Activated CD8-positive, alpha-beta memory T cell treated with anti-CD3 and anti-CD28 coated beads, Interleukin-2, amount 50 U/mL, for 4 hours (primary cell): ENCODE measurements at regions not wholly inside any gene's neighbourhood (a gene's known extent, or its start where the extent isn't known, plus 50 kb on each side); places are given as distances from the start of the nearest gene placed in this dataset.
"Not testable (repeated sequence)": the region's sequence is repeated elsewhere in the genome, so short reads cannot be mapped to it uniquely, and the experiment has no call there.

ENCODE experiments used
- DNase-seq: peaks from one replicate; pipeline ENCODE4 v3.0.0-alpha.2; 2020

- DNase-seq, result no peak
Observed at GRCh38 chr6:15897063-15897876, 231.6 kb upstream of the MYLIP start.

DNA sequence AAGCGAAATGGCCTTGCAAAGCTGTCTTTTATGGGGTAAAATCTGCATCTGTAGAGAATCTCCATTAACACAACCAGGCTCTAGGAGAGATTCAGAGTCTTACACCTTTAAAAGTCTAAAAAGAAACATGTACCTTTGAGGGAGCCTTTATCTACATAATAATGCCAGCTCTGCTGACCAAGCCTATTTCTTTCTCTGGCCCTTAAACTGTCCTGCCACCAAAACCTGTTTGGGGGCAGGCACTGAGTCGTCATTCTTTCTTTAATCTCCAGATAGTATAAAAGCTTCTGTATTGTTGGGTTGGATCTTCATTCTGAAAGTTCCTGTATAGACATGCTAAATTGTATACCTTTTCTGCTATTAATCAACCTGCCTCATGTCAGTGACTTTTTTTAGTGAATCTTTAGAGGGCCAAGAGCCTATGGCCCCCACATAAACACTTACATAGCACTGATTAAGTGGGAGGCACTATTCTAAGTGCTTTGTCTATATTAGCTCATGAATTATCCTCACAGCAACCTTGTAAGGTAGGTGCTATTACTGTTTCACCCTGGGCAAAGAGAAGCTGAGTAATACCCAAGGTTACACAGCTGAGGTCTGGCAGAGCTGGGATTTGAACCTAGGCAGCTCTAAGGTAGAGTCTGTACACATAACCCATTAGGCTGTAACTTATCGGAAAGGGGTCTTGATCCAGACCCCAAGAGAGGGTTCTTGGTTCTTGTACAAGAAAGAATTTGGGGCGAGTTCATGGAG is 232.3 kb upstream of the DTNBP1 start:
- DNase-seq, result no peak

- no peak for DNase-seq
Observed at GRCh38 chr6:15893556-15894253, 230.9 kb upstream of the DTNBP1 start.

DNA sequence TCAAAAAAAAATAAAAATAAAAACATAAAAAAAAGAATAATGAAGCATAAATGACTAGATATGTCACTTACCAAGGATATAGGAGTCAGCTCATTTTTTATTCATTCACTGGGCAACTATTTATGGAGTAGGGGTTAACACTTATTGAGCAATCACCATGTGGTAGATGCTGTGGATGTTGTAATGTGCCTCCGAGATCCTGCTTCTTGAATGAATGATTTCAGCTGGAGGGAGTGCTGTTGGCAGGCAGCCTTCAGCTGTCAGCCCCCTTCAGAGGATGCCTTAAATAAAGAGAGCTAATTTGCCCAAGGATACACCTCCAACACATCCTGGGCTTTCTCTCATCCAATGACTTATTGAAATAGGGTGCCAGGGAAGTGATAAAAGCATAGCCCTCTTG is 229.5 kb upstream of the DTNBP1 start:
- DNase-seq, result no peak

GRCh38 chr6:15888798-15889772 is 226.3 kb upstream of the DTNBP1 start:
- no peak for DNase-seq

DNA sequence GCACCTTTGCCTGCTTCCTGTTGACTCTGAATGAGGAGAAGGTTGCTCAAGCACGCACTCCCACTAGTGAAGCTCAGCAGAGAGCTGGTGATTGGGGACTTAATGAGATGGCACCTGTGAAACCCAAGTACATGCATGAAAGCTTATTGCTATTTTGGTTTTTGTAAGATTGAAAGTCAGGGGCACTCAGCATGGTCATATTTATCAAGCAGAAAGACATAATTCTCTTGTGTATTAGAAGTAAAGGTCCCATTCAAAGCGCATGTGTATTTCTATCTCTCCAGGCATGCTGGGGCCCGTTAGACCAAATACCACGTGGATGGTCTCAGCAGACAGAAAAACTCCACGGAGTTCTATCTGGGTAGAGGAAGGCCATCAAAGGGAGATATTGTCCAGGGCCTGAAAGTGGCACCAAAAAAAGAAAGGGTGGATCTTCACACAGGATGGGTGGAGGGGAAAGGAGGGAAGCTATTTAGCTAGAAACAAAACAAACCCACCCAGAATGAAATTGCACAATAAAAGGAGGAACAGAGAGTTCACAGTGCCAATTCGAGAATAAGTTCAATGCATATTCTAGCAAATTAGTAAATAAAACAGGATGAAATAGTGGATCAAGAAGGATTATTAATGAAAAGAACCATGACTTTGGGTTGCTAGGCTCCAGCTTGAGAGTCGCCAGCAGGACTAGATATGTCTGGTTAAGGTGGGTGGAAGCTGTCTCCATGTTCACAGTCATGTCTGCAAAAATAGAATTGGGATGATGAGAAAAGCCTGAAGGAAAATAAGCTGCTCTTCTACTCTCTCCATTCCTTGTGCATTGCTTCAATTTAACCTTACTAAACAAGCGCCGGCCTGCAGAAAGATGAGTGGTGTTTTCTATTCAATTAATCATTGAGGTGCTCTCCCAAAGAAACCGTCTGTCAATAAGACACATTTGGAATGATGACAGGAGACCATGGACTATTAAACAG is 224.9 kb upstream of the DTNBP1 start:
- no peak for DNase-seq

DNA sequence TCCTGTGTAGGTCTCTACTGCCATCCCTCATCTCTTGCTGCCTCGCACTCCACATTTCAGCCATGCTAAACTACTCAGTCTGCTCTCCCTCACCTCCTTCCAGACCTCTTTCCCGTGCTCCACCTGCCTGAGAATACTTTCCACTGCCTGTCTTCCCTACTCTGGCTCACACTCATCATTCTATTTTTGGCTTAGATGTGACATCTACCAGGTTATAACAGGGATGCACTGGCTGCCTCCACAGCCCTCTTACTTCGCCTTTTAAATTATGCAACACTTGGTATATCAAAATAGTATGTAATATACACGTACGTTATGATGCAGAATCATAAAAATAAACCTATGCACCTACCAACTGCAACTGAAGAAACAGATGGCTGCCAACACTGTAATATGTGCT is 222.8 kb upstream of the DTNBP1 start:
- no peak for DNase-seq

GRCh38 chr6:15883593-15883992 is 220.8 kb upstream of the DTNBP1 start:
- not testable (repeated sequence) for DNase-seq

DNA sequence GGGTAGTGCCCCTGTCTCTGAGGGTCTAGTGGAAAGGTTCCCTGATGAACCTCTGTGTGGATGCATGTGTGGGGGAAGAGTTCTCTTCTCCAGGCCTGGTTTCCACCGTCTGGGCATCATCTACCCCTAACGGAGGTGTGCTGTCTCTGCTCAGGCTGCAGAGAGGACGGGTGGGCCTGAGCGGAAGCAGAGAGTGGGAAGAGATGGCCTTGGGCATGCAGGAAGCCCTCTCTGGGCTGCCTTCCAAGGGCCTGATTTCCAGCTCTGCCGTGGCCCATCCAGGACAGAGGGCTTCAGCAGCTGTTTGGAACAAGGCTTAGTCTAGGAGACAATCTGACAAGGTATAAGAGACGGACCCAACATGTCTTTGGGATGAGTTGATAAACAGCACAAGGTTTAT is 220.1 kb upstream of the DTNBP1 start:
- no peak for DNase-seq

DNA sequence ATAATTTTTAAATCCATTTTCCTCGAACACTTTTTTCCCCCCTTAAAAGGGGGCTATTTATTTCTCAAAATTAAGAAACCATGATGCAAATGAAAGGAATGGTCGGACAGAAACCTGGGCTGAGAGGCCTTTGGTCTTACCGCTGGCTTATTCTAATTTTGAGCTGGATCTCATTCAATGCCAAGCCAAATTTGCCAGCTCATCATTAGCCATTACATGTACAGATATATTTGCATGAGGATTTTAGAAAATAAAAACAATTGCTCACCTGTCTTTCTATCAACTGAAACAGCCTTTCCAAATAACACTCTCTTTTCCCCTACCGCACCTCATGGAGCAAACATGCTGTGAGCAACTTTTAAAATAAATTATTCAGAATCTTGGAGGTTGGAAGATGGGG is 219.5 kb upstream of the DTNBP1 start:
- DNase-seq, result no peak

- DNase-seq, result no peak
Observed at GRCh38 chr6:15881150-15881549, 218.3 kb upstream of the DTNBP1 start.

- DNase-seq, result no peak
Observed at GRCh38 chr6:15880262-15880973, 217.6 kb upstream of the DTNBP1 start.

DNA sequence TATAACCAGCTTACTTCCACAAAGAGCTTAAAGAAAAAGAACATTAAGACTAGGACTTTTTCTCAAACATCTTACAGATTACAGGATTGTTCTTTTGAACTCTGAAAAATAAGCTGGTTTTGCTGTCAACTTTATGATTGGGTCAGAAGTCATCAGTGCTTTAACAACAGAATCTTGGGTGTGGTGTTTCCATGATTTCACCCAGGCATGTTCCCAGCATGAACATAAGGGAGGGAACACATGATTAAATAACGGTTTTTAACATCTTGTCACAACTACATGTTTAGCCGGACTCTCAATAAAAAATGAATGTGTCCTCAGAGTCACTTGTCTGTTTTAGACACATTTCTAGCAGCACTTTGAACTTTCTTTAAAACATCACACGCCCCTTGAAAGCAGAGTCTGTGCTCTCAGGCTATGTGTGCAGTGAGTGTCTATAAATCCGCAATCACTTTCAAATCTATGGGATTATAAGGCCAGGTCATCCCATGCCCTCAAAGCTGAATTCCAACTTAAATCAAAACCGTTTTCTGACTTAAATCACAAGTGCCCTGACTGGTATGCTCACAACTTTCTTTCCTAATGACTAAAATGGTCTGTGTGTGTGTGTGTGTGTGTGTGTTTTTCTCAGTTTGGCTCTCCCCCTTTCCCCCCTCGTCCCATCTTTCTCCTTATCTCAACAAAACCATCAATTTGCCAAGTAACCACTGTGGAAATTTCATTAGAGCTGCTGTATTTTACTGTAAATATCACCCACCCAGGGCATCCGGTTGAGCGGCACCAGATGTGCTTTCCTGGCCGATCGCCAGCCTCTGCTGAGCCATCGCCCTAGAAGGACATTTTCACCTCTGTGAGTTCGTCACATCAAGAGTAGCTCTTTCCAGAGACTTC is 216.8 kb upstream of the DTNBP1 start:
- DNase-seq, result peak; percentile 35

GRCh38 chr6:15877231-15877630 is 214.4 kb upstream of the DTNBP1 start:
- no peak for DNase-seq

DNA sequence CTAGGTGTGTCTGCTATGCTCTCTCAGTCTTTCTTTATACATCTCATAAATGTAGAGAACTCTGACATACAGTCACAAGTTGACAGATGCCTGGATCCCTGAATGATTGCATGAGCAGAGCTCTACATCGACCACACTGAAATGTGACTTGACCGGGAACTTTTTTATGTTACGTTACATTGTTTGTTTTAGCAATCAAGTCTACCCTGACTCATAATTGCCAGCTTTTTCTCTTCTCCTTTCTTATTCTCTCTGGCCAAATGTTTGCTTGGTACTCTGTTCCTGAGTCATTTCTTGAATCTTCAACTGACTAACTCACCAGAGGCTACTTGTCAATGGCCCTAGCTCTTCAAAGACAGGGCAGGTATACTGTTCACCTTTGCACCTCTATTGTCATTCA is 213.6 kb upstream of the DTNBP1 start:
- DNase-seq, result no peak

GRCh38 chr6:15875797-15876196 is 213.0 kb upstream of the DTNBP1 start:
- DNase-seq, result no peak

DNA sequence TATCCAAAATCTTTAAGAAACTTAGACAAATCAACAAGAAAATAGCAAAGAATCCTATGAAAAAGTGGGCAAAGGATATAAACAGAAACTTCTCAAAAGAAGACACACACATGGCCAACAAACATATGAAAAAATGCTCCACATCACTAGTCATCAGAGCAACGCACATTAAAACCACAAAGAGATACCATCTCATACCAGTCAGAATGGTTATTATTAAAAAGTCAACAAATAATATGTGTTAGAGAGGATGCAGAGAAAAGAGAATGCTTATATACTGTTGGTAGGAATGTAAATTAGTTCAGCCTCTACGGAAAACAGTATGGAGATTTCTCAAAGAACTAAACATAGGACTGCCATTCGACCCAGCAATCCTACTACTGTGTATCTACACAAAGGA is 212.0 kb upstream of the DTNBP1 start:
- DNase-seq, result no peak

- DNase-seq, result no peak
Observed at GRCh38 chr6:15874326-15874725, 211.5 kb upstream of the DTNBP1 start.
